ENCODE measurements at regions not wholly inside any gene's neighbourhood (a gene's known extent, or its start where the extent isn't known, plus 50 kb on each side); places are given as distances from the start of the nearest gene placed in this dataset.

DNA sequence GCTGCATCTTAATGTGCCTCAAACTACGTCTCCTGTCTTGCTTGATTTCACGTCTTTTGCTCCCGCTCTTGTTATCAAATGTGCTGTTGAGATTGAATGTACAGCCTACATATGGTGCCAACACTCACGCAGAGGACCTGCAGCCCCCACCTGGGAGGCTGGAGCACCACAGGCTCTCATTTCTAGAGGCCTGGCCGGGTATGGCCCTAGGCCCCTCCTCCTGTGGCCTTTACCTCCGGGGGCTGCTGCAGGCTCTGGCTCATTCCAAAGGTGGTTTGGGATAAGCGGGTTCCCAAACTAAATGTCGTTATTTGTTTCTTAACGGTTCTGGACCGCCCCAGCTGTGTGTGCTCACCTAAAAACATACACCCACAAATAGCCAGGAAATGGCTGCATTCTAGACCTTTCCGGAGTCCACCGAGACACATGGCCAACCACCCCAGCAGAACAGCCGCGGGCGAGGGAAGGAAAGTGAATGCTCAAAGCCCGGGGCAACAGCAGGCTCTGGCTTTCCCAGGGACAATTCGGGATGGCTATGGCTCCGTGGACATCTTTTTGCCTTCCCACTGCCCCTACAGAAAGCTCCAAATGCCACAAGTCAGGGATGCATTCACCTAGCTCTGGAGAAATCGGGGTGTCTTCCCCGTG lies 105.9 kb downstream of the ENGASE start:
- ATAC-seq (ENCODE audit: low FRiP score) (no peak), DNase-seq (ENCODE audit: low spot score) (no peak)
- TF ChIP-seq, protein P1, sequence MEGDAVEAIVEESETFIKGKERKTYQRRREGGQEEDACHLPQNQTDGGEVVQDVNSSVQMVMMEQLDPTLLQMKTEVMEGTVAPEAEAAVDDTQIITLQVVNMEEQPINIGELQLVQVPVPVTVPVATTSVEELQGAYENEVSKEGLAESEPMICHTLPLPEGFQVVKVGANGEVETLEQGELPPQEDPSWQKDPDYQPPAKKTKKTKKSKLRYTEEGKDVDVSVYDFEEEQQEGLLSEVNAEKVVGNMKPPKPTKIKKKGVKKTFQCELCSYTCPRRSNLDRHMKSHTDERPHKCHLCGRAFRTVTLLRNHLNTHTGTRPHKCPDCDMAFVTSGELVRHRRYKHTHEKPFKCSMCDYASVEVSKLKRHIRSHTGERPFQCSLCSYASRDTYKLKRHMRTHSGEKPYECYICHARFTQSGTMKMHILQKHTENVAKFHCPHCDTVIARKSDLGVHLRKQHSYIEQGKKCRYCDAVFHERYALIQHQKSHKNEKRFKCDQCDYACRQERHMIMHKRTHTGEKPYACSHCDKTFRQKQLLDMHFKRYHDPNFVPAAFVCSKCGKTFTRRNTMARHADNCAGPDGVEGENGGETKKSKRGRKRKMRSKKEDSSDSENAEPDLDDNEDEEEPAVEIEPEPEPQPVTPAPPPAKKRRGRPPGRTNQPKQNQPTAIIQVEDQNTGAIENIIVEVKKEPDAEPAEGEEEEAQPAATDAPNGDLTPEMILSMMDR (IDR thresholded peaks at IDR 0.05): no peak

DNA sequence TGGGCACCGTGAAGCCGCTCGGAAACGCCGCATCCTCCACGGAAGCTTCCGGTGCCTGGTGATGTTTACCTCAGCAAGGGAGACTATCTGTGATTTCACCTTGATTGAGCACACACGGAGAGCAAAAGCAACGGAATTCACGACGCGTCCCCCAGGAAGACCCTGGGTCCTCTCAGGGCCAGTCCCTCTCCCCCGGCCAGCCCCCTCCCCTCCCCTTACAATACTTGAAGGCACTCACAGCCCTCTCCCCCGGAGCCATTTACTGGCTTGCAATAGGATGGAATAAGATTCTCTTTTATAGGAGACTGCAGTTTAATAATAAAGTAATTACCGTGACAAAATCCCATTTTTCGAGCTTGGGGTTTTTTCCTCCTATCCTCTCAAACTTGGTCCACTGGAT lies 104.7 kb downstream of the ENGASE start:
- DNase-seq (ENCODE audit: low spot score) (no peak), ATAC-seq (ENCODE audit: low FRiP score) (no peak)
- TF ChIP-seq, protein P1 (IDR thresholded peaks at IDR 0.05): no peak

GRCh38 chr17:79177877-79178276 lies 103.3 kb downstream of the ENGASE start:
- ATAC-seq (ENCODE audit: low FRiP score): no peak
- TF ChIP-seq, protein P1 (IDR thresholded peaks at IDR 0.05): no peak
- DNase-seq (ENCODE audit: low spot score): no peak

GRCh38 chr17:79176792-79177601 lies 102.4 kb downstream of the ENGASE start:
- ATAC-seq (ENCODE audit: low FRiP score) (no peak), DNase-seq (ENCODE audit: low spot score) (no peak)
- TF ChIP-seq, protein P1 (IDR thresholded peaks at IDR 0.05): no peak

DNA sequence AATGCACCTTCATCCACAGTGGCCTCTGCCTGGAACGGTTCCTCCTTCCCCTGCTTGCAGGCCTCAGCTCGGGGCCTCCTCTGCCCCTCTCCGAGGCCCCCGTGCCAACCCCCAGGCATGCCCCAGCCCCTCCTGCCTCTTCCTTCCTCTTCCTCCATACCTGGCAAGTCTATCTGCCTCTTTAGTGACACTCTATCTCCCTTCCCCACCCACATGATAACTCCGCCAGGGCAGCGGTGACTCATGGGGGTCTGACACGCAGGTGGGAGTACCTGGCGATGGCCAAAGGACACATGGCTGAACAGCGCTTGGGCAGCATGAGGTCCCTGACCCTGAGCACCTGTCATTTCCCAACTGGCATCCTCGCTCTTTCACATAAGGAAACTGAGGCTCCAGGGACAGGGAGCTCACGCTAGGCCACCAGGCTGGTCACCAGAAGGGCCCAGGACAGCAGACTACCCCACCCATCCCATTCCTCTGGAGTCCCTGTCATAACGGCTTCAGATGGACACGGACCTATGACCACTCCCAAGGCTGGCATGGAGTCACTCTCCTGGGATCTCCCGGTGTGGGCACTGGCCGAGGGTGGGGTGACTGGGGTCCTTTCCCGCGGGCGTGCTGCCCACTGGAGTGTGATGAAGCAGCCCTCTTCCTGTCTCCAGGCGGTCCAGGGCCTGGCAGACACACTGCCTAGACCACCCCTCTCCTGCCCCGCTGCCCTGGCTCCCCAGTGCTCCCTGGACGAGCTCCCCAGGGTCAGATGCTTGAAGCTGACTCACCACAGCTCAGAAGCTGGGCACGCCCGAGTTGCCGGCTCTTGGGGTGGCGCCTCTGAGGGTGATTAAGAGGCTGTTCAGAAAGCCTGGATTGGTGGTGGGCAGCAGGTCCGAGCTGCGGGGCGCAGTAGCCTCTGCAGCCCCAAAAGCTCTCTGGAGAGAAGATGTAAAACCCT lies 100.6 kb downstream of the ENGASE start:
- DNase-seq (ENCODE audit: low spot score) (no peak), ATAC-seq (ENCODE audit: low FRiP score) (no peak)
- TF ChIP-seq, protein P1 (IDR thresholded peaks at IDR 0.05): no peak

GRCh38 chr17:79174193-79174765 lies 99.7 kb downstream of the ENGASE start:
- TF ChIP-seq, protein P1 (IDR thresholded peaks at IDR 0.05): no peak
- DNase-seq (ENCODE audit: low spot score) (no peak), ATAC-seq (ENCODE audit: low FRiP score) (no peak)
